IMR-90 (cell line): ENCODE measurements at regions not wholly inside any gene's neighbourhood (a gene's known extent, or its start where the extent isn't known, plus 50 kb on each side); places are given as distances from the start of the nearest gene placed in this dataset.

Experiments used
- ATAC-seq: fragments of 200-7000 bp; cut with Tn5 transposase; 2 replicates; pipeline ENCODE4 v1.9.1; 2020; ENCODE audit warnings: low read depth, mild to moderate bottlenecking, moderate library complexity
- BruUV-seq: library from RNA; stranded (reverse); fragments of 400-500 nt; replicated peaks from 2 replicates; lab custom pipeline; 2021; lab: Mats Ljungman, UMichigan
- CTCF ChIA-PET: fragments of 300-600 bp; formaldehyde crosslinking; extraction: SDS; loops from one replicate; lab custom pipeline; 2021; ENCODE audit warnings: antibody characterized with exemption; lab: Yijun Ruan, JAX
- POLR2A ChIA-PET: fragments of 300-600 bp; sonication (Branson Sonifier 250); formaldehyde crosslinking; loops from one replicate; lab custom pipeline; 2022; ENCODE audit warnings: antibody characterized with exemption; ENCODE audit not compliant: unreplicated experiment; lab: Charles Lee
- DNase-seq: peaks from one replicate; pipeline ENCODE4 v3.0.0; 2013
- H2AFZ ChIP-seq: replicated peaks from 2 replicates; pipeline ENCODE3; 2013; ENCODE audit warnings: low read length, mild to moderate bottlenecking; ENCODE audit not compliant: poor library complexity
- H2AK5ac ChIP-seq: 2 replicates; pipeline ENCODE4 v1.6.1; 2013; ENCODE audit warnings: low read depth, low read length, inconsistent platforms
- H2AK9ac ChIP-seq: replicated peaks from 2 replicates; pipeline ENCODE3; 2013; ENCODE audit warnings: mild to moderate bottlenecking, low read depth, low read length, moderate library complexity; ENCODE audit not compliant: poor library complexity
- H2BK120ac ChIP-seq: 2 replicates; pipeline ENCODE4 v1.6.1; 2013; ENCODE audit warnings: low read depth, low read length, inconsistent platforms
- H2BK15ac ChIP-seq: 3 replicates; pipeline ENCODE4 v1.6.1; 2013; ENCODE audit warnings: low read depth, low read length, inconsistent platforms
- H2BK20ac ChIP-seq: 2 replicates; pipeline ENCODE4 v1.6.1; 2013; ENCODE audit warnings: low read depth, mild to moderate bottlenecking, inconsistent platforms, low read length, moderate library complexity
- H2BK5ac ChIP-seq: 2 replicates; pipeline ENCODE4 v1.6.1; 2013; ENCODE audit warnings: mild to moderate bottlenecking, low read depth, low read length, inconsistent platforms; ENCODE audit not compliant: poor library complexity, severe bottlenecking
- H3K14ac ChIP-seq: replicated peaks from 2 replicates; pipeline ENCODE4 v1.6.1; 2013; ENCODE audit warnings: low read depth, low read length, inconsistent platforms
- H3K18ac ChIP-seq: 2 replicates; pipeline ENCODE4 v1.6.1; 2013; ENCODE audit warnings: low read depth, low read length, control low read depth
- H3K23ac ChIP-seq: 2 replicates; pipeline ENCODE4 v1.6.1; 2013; ENCODE audit warnings: low read depth, low read length, inconsistent platforms
- H3K27ac ChIP-seq: 2 replicates; pipeline ENCODE4 v1.5.1; 2013; ENCODE audit warnings: mild to moderate bottlenecking, control low read depth, low read length; ENCODE audit not compliant: insufficient read depth
- H3K27me3 ChIP-seq: 2 replicates; pipeline ENCODE4 v1.6.1; 2013; ENCODE audit warnings: low read length; ENCODE audit not compliant: control insufficient read depth, insufficient read depth
- H3K36me3 ChIP-seq: 2 replicates; pipeline ENCODE4 v1.6.1; 2013; ENCODE audit warnings: low read length, mixed read lengths; ENCODE audit not compliant: control insufficient read depth, insufficient read depth
- H3K4ac ChIP-seq: 2 replicates; pipeline ENCODE4 v1.6.1; 2013; ENCODE audit warnings: low read depth, low read length, inconsistent platforms
- H3K4me1 ChIP-seq: 2 replicates; pipeline ENCODE4 v1.6.1; 2013; ENCODE audit warnings: low read length, mixed read lengths; ENCODE audit not compliant: control insufficient read depth, insufficient read depth
- H3K4me2 ChIP-seq: 2 replicates; pipeline ENCODE4 v1.6.1; 2013; ENCODE audit warnings: low read depth, mild to moderate bottlenecking, control low read depth, low read length, moderate library complexity
- H3K4me3 ChIP-seq: 2 replicates; pipeline ENCODE4 v1.5.1; 2013; ENCODE audit warnings: low read depth, mild to moderate bottlenecking, control low read depth, low read length, moderate library complexity; ENCODE audit not compliant: insufficient read depth
- H3K56ac ChIP-seq: 2 replicates; pipeline ENCODE4 v1.6.1; 2013; ENCODE audit warnings: low read length, inconsistent platforms; ENCODE audit not compliant: insufficient read depth; ENCODE audit errors: extremely low read depth
- H3K79me1 ChIP-seq, 2 experiments: 2 replicates each; pipeline ENCODE4 v1.6.1; 2013; ENCODE audit warnings: low read length in 2 of 2, inconsistent platforms in 1 of 2, low read depth in 1 of 2
- H3K9ac ChIP-seq: 2 replicates; pipeline ENCODE4 v1.6.1; 2013; ENCODE audit warnings: low read depth, low read length, control low read depth
- H3K9me1 ChIP-seq: 2 replicates; pipeline ENCODE4 v1.6.1; 2013; ENCODE audit warnings: low read length, inconsistent platforms; ENCODE audit not compliant: insufficient read depth
- H3K9me3 ChIP-seq: 2 replicates; pipeline ENCODE4 v1.6.1; 2013; ENCODE audit warnings: low read length; ENCODE audit not compliant: control insufficient read depth, insufficient read depth
- H4K20me1 ChIP-seq: 2 replicates; pipeline ENCODE4 v1.6.1; 2013; ENCODE audit warnings: low read length, inconsistent platforms; ENCODE audit not compliant: insufficient read depth
- H4K5ac ChIP-seq: 2 replicates; pipeline ENCODE4 v1.6.1; 2013; ENCODE audit warnings: mild to moderate bottlenecking, low read depth, low read length, control low read depth
- H4K8ac ChIP-seq, 2 experiments: 2 replicates each; pipeline ENCODE4 v1.6.1; 2013; ENCODE audit warnings: low read depth in 2 of 2, low read length in 2 of 2, control low read depth in 1 of 2, inconsistent platforms in 1 of 2
- H4K91ac ChIP-seq: 2 replicates; pipeline ENCODE4 v1.6.1; 2013; ENCODE audit warnings: low read depth, low read length, inconsistent platforms; ENCODE audit not compliant: insufficient read depth
- CEBPB ChIP-seq: IDR thresholded peaks from 2 replicates; pipeline ENCODE4 v1.6.1; 2012; ENCODE audit warnings: low read depth, low read length, improper control_type of control experiment
- WGBS, 2 experiments: methylation state at CpG; one replicate each; pipeline versions ENCODE4 v1.1.5 to v1.1.7; 2013; ENCODE audit warnings: missing lambda C conversion rate in 2 of 2; ENCODE audit not compliant: insufficient read length in 1 of 2; ENCODE audit errors: extremely low coverage in 2 of 2; 5-methylcytosine and 5-hydroxymethylcytosine counted together
- dilution Hi-C: fragments of 300-500 bp; cut with HindIII; formaldehyde crosslinking; loops from one replicate; pipeline ENCODE4 v1.14.3; 2018; ENCODE audit warnings: low sequenced_read_pairs; ENCODE audit not compliant: unreplicated experiment
- in situ Hi-C: fragments of 300-500 bp; cut with MboI; formaldehyde crosslinking; loops from 3 replicates; pipeline ENCODE4 v1.14.3; 2019; ENCODE audit warnings: low sequenced_read_pairs, inconsistent platforms, mixed read lengths
- intact Hi-C: fragments of 100-400 bp; cut with micrococcal nuclease; formaldehyde crosslinking; loops from 2 replicates; pipeline ENCODE4 v1.10.0; 2022
- TF ChIP-seq, protein P1 (sequence below): fragments of 150-350 bp; IDR thresholded peaks from 2 replicates; pipeline ENCODE4 v1.6.1; 2016; ENCODE audit warnings: low read depth, mild to moderate bottlenecking, low read length, moderate library complexity, borderline replicate concordance

DNA sequence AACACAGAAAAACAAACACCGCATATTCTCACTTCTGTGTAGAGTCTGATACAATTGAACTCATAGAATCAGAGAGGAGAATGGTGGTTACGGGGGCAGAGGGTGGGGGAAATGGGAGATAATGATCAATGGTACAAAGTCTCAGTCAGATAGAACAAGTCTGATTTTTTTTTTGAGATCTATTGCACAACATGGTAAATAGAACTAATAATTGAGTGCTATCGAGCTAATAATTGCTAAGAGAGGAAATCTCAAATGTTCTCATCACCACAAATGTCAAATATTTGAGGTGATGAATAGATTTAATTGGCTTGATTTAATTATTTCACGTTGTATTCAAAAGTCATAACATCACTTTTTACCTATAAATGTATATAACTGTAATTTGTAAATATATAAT, 121.0 kb upstream of the SPIN1 start:
- Histone ChIP-seq H2AK5ac (no peak overlapping the region), H4K91ac (no peak overlapping the region), H4K8ac (no peak overlapping the region), H3K9me3 (no peaks in the 10 kb centered on the region), H4K20me1 (no peaks in the 10 kb centered on the region), H3K27me3 (no peaks in the 10 kb centered on the region), H2BK5ac (no peak overlapping the region), H3K4me3 (no peak overlapping the region), H3K27ac (no peak overlapping the region), H3K9ac (no peak overlapping the region), H3K23ac (no peak overlapping the region), H3K4ac (no peak overlapping the region), H4K5ac (no peak overlapping the region), H3K4me2 (no peak overlapping the region), H2AK9ac (no peak overlapping the region), H2AFZ (no peak overlapping the region), H3K36me3 (no peaks in the 10 kb centered on the region), H3K56ac (no peak overlapping the region), H2BK120ac (no peak overlapping the region), H2BK15ac (no peak overlapping the region), H2BK20ac (no peak overlapping the region), H3K9me1 (0 out of 2 replicates have a peak, but pooled peaks cover 3% of the 10 kb centered on the region), H3K14ac (no peak overlapping the region), H3K79me1 (no peaks in the 10 kb centered on the region), H3K18ac (no peak overlapping the region), H3K4me1 (no peaks in the 10 kb centered on the region)
- intact Hi-C loops, result no loop called here
- no peak for DNase-seq
- WGBS, 2 experiments, result no CpG with 5 or more reads among the region's 4 CpGs
- in situ Hi-C loops, result no loop called here
- dilution Hi-C loops, result no loop called here
- ChIA-PET CTCF (no interaction called here), POLR2A (no interaction called here)
- BruUV-seq, result no TSS peak
- ATAC-seq, result no peak
- TF ChIP-seq, protein P1, sequence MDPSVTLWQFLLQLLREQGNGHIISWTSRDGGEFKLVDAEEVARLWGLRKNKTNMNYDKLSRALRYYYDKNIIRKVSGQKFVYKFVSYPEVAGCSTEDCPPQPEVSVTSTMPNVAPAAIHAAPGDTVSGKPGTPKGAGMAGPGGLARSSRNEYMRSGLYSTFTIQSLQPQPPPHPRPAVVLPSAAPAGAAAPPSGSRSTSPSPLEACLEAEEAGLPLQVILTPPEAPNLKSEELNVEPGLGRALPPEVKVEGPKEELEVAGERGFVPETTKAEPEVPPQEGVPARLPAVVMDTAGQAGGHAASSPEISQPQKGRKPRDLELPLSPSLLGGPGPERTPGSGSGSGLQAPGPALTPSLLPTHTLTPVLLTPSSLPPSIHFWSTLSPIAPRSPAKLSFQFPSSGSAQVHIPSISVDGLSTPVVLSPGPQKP, result no peak
- peak; percentile 59 for TF ChIP-seq CEBPB
